ENCODE measurements at regions not wholly inside any gene's neighbourhood (a gene's known extent, or its start where the extent isn't known, plus 50 kb on each side); places are given as distances from the start of the nearest gene placed in this dataset.
"Not testable (repeated sequence)": the region's sequence is repeated elsewhere in the genome, so short reads cannot be mapped to it uniquely, and the experiment has no call there.

DNA sequence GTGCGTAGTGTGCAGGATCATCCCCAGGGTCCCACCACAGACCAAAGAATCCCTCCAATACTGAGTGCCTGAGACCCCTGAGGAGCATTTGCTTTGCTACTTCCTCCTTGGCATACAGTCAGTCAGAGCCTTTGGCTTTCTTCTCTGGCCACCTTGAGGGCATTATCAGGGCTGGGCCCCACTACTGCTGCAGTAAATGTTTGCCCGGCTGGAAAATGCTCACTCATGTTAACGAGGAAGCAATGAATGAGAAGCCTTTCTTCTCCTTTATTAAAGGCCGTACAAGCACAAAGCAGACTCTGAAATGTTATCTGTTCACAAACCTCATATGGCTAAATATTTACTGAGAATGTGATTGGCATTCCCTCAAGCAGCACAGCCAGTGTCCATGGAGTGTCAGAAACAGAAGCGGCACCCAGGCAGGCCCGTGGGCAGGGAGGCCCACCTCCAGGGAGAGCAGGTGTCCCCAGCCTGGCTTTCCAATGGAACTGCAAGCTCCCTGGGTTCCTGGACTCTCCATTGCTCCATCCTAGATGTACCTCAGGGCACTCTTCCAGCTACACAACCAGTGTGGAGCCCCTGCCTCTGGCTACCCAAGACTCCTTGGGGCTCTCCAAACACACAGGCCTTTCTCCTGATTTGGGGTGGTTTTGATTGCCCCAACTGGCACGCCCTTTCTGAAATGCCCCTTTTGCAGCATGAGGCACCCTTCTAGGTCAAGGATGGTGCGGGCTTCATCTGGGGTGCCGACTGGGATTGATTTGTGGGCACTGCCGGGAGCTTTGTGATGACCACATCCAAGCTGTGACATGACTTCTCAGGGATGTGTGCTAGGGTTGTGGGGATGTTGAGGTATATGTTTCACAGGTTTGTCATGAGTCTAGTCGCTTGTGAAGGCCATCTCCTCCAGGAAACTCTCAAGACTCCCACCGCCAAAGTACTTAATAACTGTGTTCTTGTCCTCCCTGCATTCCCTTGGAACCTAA lies 195.6 kb downstream of the FAM43A start:
- no peak for DNase-seq (ENCODE audit: low spot score)

DNA sequence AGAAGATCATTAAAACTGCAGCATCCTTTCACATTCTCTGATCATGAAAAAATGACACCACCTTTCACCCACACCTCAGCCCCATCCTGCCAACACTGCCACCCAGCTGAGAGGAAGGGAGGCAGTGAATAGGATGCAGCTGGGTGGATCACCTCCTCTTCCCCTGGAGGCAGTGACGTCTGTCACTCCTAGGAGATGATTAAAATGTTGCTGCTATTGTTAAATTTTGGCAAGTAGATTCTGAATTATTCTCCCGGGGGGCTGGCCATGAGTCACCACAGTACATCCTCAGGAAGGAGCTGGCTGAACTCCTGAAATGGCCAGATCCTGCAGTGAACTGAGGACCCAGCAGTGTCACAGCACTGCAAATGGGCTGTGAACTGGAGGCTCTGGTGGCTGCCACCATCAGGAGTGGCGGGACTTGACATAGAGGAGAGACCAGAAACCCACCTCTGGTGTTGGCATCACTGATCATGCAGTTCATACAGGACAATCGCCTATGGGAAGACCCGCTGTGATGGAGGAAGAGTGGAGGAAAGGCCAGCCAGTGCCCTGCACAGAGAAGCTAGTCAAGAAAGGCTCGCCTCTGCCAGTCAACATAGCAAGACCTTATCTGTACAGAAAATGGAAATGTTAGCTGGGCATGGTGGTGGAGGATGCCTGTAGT lies 199.1 kb downstream of the FAM43A start:
- no peak for DNase-seq (ENCODE audit: low spot score)

DNA sequence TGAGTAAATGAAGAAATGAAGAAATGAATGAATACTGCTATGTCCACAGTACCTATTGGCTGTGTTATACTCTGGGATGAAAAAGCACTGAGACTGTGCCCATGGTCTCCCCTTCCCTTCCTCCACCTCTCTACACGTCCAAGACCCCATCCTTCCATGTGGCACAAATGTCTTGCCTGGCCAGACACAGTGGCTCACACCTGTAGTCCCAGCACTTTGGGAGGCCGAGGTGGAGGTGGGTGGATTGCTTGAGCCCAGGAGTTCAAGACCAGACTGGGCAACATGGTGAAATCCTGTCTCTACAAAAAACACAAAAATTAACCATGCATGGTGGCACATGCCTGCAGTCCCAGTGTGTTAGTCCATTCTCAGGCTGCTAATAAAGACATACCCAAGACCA lies 200.1 kb downstream of the FAM43A start:
- no peak for DNase-seq (ENCODE audit: low spot score)

DNA sequence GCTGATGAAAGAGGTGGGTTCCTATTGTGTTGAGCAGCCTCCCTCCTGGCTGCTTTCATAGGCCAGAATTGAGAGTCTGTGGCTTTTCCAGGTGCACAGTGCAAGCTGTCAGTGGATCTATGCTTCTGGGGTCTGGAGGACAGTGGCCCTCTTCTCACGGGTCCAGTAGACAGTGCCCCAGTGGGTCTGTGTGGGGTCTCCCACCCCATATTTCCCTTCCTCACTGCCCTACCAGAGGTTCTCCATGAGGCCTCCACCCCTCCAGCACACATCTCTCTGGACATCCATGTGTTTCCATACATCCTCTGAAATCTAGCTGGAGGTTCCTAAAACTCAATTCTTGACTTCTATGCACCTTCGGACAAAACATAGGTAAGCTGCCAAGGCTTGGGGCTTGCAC lies 201.2 kb downstream of the FAM43A start:
- DNase-seq (ENCODE audit: low spot score) = no peak

DNA sequence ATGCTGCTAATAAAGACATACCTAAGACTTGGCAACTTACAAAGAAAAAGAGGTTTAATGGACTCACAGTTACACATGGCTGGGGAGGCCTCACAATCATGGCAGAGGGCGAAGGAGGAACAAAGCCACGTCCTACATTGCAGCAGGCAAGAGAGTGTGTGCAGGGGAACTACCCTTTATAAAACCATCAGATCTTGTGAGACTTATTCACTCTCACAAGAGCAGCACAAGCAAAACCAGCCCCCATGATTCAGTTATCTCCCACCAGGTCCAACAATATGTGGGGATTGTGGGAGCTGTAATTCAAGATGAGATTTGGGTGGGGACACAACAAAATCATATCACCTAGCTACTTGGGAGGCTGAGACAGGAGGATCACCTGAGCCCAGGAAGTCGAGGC lies 202.4 kb downstream of the FAM43A start:
- not testable (repeated sequence) for DNase-seq (ENCODE audit: low spot score)

DNA sequence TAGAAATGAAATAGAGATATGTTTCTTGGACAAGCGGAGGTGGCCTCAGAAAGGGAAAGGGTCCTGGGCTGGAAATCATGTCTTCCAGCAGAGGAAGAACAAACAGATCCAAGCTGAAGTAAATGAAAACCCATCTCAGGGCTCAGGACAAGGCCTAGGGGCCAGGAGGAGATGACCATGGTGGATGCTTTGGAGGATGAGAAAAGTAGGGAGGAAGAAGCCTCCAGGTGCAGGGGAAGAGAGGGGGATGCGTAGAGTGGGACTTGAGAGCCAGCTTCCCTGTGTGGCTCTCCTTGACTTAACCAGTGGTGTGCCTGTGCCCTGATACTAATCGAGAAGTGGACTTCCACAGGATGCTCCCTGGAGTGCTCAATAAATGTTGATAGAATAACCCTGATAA lies 203.2 kb downstream of the FAM43A start:
- DNase-seq (ENCODE audit: low spot score) = no peak

DNA sequence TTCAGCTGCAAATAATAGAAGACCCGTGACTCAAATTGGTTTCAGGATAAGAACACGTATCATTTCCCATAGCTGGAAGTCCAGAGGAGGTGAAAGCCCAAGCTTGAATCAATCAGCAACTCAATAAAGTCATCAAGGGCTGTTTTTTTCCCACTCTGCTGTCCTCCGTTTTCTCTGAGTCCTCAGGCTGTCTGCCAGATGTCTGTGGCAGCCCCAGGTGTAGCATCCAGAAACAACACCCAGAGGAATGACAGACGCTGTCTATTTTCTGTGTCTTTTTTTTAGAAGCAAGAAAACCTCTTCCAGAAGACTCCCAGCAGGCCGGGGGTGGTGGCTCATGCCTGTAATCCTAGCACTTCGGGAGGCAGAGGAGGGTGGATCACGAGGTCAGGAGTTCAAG lies 204.4 kb downstream of the FAM43A start:
- DNase-seq (ENCODE audit: low spot score) = no peak

DNA sequence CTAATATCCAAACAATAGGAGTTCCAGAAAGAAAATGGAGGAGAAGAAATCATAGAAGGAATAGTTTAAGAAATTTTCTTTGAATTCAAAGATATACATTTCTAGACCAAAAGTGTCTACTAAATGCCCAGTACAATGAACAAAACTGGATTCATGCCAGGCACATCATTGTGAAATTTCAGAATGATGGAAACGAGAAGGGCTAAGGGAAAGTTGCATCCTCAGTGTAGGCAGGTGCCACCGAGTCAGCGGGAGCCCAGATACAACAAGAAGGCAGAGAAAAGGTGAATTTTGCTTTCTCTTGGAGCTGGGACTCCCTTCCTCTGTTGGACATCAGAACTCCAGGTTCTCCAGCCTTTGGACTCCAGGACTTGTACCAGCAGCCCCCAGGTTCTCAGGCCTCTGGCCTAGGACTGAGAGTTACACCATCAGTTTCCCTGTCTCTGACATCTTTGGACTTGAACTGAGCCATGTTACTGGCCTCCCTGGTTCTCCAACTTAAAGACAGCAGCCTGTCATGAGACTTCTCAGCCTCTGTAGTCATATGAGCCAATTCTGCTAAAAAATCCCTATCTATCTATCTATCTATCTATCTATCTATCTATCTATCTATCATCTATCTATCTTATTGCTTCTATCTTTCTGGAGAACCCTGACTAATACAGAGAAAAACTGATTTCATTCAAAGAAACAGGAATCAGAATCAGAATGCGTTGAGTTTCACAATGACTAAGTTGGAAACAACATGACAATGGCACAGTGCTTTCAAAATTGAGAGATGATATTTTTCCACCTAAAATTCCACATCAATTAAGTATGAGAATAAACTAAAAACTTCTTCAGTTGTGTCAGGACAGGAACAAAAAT lies 207.7 kb downstream of the FAM43A start:
- DNase-seq (ENCODE audit: low spot score) = no peak

DNA sequence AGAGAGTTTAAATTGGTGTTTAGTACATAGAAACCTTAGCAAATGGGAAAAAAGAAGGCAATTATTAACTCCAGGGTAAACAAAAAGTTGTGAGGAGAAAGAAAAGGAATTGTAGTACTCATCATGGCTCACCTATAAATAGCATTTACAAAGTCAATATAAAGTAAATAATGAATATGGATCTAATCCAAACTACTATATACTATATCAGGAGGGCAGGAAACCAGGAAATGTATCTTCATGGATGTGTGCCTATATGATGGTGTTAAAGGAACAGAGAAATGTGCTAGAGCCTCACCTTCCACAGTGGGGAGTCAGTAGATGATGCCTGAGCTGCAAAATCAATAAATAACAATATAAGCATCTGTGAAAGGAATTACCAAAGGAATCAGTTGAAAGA lies 208.9 kb downstream of the FAM43A start:
- no peak for DNase-seq (ENCODE audit: low spot score)

DNA sequence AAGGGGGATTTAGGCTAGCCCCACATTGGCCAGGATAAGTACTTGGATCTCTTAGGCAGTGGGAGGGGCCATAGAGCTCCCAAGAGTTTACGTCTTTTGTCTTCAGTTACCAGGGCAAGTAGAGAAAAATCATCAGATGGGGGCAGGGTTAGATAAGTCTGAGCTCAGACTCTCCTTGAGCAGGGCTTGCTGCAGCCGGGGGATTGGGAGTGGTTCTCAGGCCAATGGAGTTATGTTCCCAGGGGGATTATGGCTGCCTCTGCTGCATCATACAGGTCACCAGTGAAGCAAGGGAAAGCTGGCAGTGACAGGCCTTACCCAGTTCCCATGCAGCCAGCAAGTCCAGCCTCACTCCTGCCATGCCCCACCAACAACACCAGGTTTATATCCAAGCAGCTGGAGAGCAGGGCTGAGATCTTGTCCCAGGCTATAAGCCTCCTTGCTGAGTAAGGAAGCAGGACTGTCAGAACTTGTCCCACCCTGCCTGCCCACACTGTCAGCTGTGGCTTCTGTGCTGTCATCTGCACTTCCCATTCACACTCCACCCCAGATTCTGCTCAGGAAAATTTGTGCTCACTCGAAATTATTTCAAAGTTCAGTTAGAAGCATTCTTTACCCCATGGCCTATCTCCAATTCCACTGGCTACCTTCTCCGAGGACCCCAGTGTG lies 215.3 kb downstream of the FAM43A start:
- DNase-seq (ENCODE audit: low spot score) = peak; percentile 13

DNA sequence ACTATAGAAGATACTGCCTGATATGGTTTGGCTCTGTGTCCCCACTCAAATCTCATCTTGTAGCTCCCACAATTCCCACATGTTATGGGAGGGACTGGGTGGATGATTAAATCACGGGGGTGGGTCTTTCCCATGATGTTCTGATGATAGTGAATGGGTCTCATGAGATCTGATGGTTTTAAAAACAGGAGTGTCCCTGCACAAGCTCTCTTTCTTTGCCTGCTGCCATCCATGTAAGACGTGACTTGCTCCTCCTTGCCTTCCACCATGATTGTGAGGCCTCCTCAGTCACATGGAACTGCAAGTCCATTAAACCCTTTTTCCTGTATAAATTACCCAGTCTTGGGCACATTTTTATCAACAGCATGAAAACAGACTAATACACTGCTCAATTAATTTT lies 217.8 kb downstream of the FAM43A start:
- DNase-seq (ENCODE audit: low spot score) = not testable (repeated sequence)

DNA sequence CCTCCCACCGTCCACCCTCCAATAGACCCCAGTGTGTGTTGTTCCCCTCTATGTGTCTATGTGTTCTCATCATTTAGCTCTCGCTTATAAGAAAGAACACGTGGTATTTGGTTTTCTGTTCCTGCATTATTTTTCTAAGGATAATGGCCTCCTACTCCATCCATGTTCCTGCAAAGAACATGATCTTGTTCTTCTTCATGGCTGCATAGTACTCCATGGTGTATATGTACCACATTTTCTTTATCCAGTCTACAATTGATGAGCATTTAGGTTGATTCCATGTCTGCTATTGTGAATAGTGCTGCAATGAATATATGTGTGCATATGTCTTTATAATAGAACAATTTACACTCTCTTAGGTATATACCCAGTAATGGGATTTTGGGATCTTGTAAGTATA lies 219.3 kb downstream of the FAM43A start:
- DNase-seq (ENCODE audit: low spot score) = not testable (repeated sequence)

DNA sequence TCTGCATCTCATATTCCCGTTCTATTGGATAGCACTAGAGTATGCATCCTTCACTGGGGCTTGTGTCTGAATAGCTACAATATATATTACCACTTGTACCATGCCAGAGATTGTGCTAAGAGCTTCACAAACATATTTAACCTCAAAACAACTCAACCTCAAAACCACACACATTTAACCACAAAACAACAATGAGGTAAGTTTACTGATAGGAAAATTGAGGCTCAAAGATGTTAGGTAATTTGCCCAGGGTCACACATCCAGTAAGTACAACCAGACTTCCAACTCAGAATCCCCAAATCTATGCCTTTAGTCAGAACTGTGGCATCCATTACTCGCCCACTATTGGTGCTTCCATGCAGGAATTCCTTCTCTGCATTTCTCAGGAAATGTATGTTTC lies 220.0 kb downstream of the FAM43A start:
- no peak for DNase-seq (ENCODE audit: low spot score)

DNA sequence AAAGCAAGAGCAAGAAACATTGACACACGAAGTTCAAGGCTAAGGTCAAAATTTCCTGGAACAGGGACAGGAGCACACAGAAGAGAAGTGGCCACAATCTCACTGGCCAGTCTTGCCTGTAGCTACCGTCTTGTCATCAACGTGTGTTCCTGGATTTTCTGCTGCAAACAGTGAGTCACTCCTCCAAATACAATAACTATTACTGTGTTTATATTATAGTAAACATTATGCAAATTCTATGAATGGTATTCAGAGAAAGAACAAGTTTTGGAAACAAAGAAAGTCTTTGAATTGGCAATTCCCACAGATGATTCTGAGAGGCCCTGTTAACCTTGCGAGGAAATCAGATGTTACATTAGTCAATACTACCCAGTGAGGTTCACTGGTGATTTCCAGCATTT lies 220.5 kb downstream of the FAM43A start:
- no peak for DNase-seq (ENCODE audit: low spot score)

DNA sequence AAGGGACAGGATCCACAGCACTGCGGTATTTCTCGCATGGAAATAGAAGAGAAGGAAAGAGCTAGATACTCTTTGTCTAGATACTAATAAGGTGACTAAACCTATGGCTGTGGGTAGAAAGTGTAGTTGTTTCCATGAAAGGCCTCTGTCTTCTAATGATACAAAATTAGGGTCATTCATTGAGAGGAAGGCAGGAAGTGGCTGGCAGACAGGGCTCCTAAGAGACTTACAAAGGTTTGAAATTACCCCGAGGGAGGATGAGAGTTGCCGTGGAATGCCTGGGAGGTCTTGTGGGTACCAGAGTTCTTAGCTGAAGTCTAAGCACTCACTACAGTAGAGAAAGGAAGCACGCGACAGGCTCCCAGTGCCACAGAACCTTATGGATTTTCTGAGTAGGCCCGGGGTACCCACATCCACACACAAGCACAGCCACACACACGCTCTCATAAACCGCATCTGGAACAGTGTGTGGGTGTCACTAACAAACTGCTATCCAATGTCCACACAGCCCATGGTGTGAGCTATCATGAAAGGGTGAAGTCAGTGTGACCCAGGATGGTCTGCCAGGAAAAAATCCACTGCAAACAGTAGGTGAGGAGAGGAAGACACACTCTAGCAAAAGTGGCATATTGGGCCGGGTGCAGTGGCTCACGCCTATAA lies 221.4 kb downstream of the FAM43A start:
- DNase-seq (ENCODE audit: low spot score) = no peak

DNA sequence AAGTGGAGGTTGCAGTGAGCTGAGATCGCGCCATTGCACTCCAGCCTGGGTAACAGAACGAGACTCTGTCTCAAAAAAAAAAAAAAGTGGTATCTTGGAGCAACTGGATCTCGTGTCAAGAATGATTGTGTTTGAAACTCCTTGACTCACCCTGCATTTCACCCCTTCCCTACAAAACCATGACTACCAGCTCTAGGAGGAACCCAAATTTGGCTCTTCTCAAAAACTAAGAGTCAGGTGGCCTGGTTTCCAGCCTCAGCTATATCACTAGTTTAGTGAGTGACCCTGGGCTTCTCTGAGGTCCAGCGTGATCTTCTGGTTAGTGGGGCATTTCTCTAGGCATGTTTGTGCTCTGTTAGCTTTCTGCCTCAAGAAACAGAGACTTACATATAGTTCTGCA lies 222.1 kb downstream of the FAM43A start:
- no peak for DNase-seq (ENCODE audit: low spot score)

DNA sequence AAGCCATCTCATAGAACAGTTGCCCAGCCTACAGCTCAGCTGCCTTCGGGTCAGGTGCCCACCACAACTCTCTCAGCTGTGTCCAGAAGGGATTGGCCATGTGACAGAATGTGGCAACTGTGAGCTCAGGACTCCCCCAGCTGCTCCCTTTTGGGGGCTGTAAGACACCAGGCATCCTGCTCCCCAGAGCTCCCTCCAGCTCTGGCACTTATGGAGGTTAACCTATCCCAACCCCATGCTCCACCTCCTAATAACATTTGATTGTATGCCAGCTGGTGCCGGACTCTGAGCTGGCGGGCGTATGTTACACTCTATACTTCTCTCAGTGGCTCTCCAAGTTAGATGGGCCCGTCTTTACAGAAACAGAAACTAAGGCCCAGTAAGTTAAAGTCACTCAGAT lies 222.8 kb downstream of the FAM43A start:
- no peak for DNase-seq (ENCODE audit: low spot score)

DNA sequence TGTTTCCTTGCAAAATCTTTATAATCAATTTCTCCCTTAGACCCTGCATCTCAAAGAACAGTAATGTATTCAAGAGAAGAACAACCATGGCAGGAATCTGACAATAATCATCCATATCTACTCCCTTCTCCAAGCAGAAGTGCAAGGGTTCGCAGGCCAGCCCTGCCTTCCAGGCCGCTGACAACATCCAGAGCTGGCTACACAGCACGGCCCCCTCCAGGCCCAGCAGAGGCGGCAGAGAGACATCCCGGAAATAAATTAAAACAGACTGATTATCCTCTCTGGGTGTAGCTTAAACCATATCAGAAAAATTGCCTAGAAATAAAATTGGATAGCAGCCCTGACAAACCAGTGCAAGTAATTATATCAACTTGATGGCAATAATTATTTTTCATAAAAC lies 223.3 kb downstream of the FAM43A start:
- no peak for DNase-seq (ENCODE audit: low spot score)

DNA sequence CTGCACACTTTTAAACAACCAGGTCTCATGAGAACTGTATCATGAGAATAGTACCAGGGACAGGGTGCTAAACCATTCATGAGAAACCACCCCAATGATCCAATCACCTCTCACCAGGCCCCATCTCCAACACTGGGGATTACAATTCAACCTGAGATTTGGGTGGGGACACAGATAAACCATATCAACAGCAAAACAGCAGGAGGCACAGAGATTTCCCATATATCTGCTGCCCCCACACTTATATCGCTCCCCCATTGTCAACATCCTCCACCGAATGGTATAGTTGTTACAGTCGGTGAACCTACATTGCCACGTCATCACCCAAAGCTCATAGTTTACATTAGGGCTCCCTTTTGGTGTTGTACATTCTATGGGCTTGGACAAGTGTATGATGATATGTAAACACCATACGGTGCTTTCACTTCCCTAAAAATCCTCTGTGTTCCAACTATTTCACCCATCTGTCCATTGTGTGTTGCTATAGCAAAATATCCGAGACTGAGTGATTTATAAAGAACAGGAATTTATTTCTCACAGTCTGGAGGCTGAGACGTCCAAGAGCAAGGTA lies 224.8 kb downstream of the FAM43A start:
- no peak for DNase-seq (ENCODE audit: low spot score)

DNA sequence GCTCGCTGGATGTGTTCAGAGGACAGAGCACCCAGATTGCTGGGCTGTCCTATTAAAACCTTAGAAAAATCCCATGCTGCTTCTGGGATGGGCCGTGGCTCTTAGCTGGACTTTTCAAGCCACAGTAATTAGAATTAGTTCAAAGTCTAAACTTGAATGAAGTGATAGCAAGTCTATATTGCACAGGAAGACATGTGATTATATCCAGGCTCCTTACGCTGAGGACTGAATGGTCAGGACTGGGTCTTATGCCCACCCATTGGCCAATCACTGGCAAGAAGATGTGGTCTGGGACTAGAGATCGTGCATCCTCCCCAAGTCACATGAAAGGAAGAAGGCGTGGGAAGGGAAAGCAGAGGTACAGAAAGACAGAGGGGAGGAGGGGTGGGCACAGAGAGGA lies 227.6 kb downstream of the FAM43A start:
- DNase-seq (ENCODE audit: low spot score) = no peak

DNA sequence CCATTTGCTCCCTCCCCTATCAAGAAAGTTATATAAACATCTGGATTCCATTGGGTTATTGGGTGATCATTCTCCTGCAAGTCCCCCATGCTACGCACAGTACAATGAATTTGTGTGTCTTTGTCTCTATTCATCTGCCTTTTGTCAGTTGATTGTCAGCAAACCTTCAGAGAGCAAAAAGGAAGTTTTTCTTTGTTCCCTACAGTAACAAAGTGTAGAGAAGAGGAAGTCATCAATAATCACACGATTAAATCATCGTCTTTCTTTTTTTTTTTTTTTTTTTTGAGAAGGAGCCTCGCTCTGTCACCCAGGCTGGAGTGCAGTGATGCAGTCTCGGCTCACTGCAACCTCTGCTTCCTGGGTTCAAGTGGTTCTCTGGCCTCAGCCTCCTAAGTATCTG lies 239.2 kb downstream of the FAM43A start:
- DNase-seq (ENCODE audit: low spot score) = not testable (repeated sequence)

Measured in Ammon's horn (tissue), 1 donor.